Uterus (tissue), 3 donors: ENCODE measurements at regions not wholly inside any gene's neighbourhood (a gene's known extent, or its start where the extent isn't known, plus 50 kb on each side); places are given as distances from the start of the nearest gene placed in this dataset.

Experiments used
- DNase-seq, 2 donors: peaks; one replicate each; pipeline ENCODE4 v3.0.0-alpha.2; 2019 to 2020
- H3K27ac ChIP-seq, 2 donors: fragments of 200-600 bp; sonication (generic); 1 replicate in 1 of 2; 2 replicates in 1 of 2; pipeline ENCODE4 v1.5.1; 2016 to 2018
- H3K27me3 ChIP-seq, 2 donors: fragments of 200-600 bp; sonication (generic); one replicate each; pipeline ENCODE4 v1.5.1; 2018 to 2019; ENCODE audit warnings: control low read depth in 1 of 2
- H3K36me3 ChIP-seq, 2 donors: fragments of 200-600 bp; sonication (generic); one replicate each; pipeline ENCODE4 v1.5.1; 2019; ENCODE audit warnings: control low read depth in 1 of 2
- H3K4me1 ChIP-seq, 2 donors: fragments of 200-600 bp; sonication (generic); one replicate each; pipeline ENCODE4 v1.5.1; 2018 to 2019; ENCODE audit warnings: control low read depth in 1 of 2
- H3K4me3 ChIP-seq, 2 donors: fragments of 200-600 bp; sonication (generic); 1 replicate in 1 of 2; 2 replicates in 1 of 2; pipeline ENCODE4 v1.5.1; 2018 to 2019; ENCODE audit warnings: mild to moderate bottlenecking in 1 of 2
- H3K9me3 ChIP-seq, 2 donors: fragments of 200-600 bp; sonication (generic); one replicate each; pipeline ENCODE4 v1.5.1; 2019; ENCODE audit warnings: control low read depth in 1 of 2
- CTCF ChIP-seq, 4 experiments: fragments of 200-600 bp in 2 of 4; fragments of 450-650 bp in 2 of 4; sonication (generic) in 2 of 4; IDR thresholded peaks; one replicate each; pipeline ENCODE4 v1.5.1; 2016 to 2019; ENCODE audit warnings: antibody characterized with exemption in 4 of 4, mild to moderate bottlenecking in 2 of 4, moderate library complexity in 1 of 4
- POLR2A ChIP-seq, 2 donors: fragments of 450-650 bp; IDR thresholded peaks; one replicate each; pipeline ENCODE4 v1.6.1; 2016; ENCODE audit warnings: antibody characterized with exemption in 2 of 2, mild to moderate bottlenecking in 1 of 2, moderate library complexity in 1 of 2
- intact Hi-C: fragments of 100-400 bp; cut with DNase I; formaldehyde crosslinking; loops from one replicate; pipeline ENCODE4 v1.15.1; 2023; ENCODE audit warnings: low total_unique reads
- donor health status: DM: yes; HTN: yes; CAD: no.

DNA sequence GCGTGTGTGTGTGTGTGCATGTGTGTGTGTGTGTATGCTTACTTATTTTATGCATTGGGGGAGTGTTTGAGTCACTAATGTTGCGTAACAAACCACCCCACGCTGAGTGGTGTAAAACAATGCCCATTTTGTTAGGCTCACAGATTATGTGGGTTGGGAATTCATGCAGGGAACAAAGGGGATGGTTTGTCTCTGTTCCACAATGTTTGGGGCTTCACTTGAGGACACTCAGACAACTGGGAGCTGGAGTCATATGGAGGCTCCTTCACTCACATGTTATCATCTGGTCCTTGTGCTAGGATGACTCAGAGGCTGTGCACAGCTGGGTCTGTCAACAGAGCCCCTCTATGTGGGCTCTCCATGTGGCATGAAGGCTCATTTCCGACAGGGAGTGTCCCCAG is 51.3 kb upstream of the LARGE1 start:
- no peaks in the 10 kb centered on the region for H3K27me3 ChIP-seq
- H3K36me3 ChIP-seq, result no peaks in the 10 kb centered on the region
- H3K9me3 ChIP-seq, result no peaks in the 10 kb centered on the region
- no peak for DNase-seq
- TF ChIP-seq POLR2A (IDR thresholded peaks at IDR 0.05) (no peak), CTCF (IDR thresholded peaks at IDR 0.05) (no peak)
- no peaks in the 10 kb centered on the region for H3K4me1 ChIP-seq
- no peak overlapping the region for H3K4me3 ChIP-seq
- no peak overlapping the region for H3K27ac ChIP-seq
- intact Hi-C loops, result no loop called here

DNA sequence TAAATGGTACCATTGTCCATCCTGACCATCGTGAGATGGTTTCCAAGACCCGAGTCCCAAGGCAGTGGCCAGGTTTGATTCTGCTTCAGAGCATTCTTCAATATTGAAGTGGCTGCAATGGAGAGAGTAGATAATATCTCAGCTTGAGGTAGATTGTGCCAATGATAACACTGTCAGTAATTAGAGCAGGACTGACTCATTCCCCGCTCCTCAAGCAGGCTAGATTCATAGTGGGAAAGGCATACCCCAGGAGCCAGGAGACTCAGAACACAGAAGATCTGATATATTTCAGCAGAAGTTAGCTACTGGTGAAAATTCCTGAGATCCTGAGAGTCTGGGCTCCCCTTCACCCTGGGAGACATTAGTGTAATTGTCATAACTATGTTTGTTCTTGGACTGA is 55.6 kb upstream of the LARGE1 start:
- TF ChIP-seq POLR2A (IDR thresholded peaks at IDR 0.05) (no peak), CTCF (IDR thresholded peaks at IDR 0.05) (no peak)
- Histone ChIP-seq H3K27me3 (no peaks in the 10 kb centered on the region), H3K9me3 (no peaks in the 10 kb centered on the region), H3K36me3 (no peaks in the 10 kb centered on the region), H3K27ac (no peak overlapping the region), H3K4me3 (no peak overlapping the region), H3K4me1 (no peaks in the 10 kb centered on the region)
- intact Hi-C loops, result no loop called here
- no peak for DNase-seq

GRCh38 chr22:33983558-33983957 is 63.3 kb upstream of the LARGE1 start:
- no peaks in the 10 kb centered on the region for H3K9me3 ChIP-seq
- intact Hi-C loops, result no loop called here
- no peak overlapping the region for H3K4me3 ChIP-seq
- no peaks in the 10 kb centered on the region for H3K4me1 ChIP-seq
- TF ChIP-seq CTCF (IDR thresholded peaks at IDR 0.05), result no peak
- no peak for TF ChIP-seq POLR2A (IDR thresholded peaks at IDR 0.05)
- DNase-seq, result no peak
- no peaks in the 10 kb centered on the region for H3K36me3 ChIP-seq
- H3K27ac ChIP-seq, result no peak overlapping the region
- H3K27me3 ChIP-seq, result no peaks in the 10 kb centered on the region

DNA sequence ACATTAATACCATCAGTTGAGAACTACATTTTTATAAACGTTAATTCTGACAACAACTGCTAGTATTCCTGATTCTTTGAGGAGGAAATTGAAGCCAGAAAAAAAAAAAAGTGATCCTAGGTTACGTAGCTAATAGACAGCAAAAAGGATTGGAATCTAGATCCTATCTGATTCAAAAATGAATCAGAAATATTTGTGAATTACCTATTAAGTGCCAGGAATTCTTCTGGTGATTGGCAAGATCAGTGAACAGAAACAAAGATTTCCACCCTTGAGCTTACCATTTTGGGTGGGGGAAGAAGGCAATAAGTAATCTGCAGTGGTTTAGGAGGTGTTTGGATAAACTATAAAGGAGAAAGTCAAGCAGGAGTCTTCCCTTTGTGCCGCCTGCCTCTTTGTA is 63.9 kb upstream of the LARGE1 start:
- H3K9me3 ChIP-seq, result no peaks in the 10 kb centered on the region
- TF ChIP-seq POLR2A (IDR thresholded peaks at IDR 0.05) (no peak), CTCF (IDR thresholded peaks at IDR 0.05) (no peak)
- DNase-seq, result no peak
- H3K4me1 ChIP-seq, result no peaks in the 10 kb centered on the region
- no peaks in the 10 kb centered on the region for H3K27me3 ChIP-seq
- no peak overlapping the region for H3K4me3 ChIP-seq
- no peaks in the 10 kb centered on the region for H3K36me3 ChIP-seq
- intact Hi-C loops, result no loop called here
- H3K27ac ChIP-seq, result no peak overlapping the region

GRCh38 chr22:33984656-33985285 is 64.5 kb upstream of the LARGE1 start:
- DNase-seq, result no peak
- Histone ChIP-seq H3K27ac (no peak overlapping the region), H3K9me3 (no peaks in the 10 kb centered on the region), H3K36me3 (no peaks in the 10 kb centered on the region), H3K27me3 (no peaks in the 10 kb centered on the region), H3K4me1 (no peaks in the 10 kb centered on the region), H3K4me3 (no peak overlapping the region)
- TF ChIP-seq CTCF (IDR thresholded peaks at IDR 0.05) (no peak), POLR2A (IDR thresholded peaks at IDR 0.05) (no peak)
- intact Hi-C loops, result no loop called here
